ENCODE measurements at regions not wholly inside any gene's neighbourhood (a gene's known extent, or its start where the extent isn't known, plus 50 kb on each side); places are given as distances from the start of the nearest gene placed in this dataset.

DNA sequence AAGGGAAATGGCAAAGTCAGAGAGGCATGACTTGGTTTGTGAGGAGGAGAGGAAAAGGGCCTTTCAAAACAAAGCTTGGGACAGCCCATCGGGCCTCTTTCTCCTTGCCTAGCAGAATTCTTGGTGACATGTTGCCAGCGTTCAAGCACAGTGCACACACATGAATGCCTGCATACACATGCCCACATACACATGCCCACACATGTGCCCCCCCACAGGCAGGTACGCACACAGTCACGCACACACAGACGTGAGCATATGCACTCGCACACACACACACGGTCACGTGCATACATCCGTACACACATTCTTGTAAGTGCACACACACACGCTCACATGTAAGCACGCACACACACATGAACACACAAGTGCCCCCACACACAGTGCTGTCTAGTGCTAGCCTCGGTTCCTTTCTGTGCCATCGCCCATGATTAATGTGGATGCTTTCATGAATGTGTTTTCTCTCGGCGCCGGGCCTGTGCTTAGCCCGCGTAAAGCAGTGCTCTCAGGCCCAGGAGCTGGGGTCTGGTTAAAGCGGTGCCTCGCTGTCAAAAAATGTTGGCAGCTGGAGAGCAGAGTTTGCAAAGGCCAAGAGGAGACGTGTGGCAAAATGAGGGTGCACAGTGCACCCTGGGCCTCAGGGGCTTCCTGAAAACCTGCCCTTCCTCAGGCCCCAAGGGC lies 328.8 kb upstream of the DIO3 start:
- TF ChIP-seq GATA2 (IDR thresholded peaks at IDR 0.05; ENCODE audit: low read depth, low read length) (no peak), GATA3 (IDR thresholded peaks at IDR 0.05; ENCODE audit: low read depth, low read length) (no peak)
